SK-N-SH (cell line): ENCODE measurements at regions not wholly inside any gene's neighbourhood (a gene's known extent, or its start where the extent isn't known, plus 50 kb on each side); places are given as distances from the start of the nearest gene placed in this dataset.

Source experiments
- CTCF ChIA-PET: fragments of 300-600, 350-600 bp; formaldehyde crosslinking; extraction: SDS; loops from one replicate; lab custom pipeline; 2021; lab: Yijun Ruan, JAX
- POLR2A ChIA-PET: fragments of 350-600 bp; sonication (Branson Sonifier 250); formaldehyde crosslinking; extraction: SDS; loops from one replicate; lab custom pipeline; 2020; ENCODE audit warnings: antibody characterized with exemption, inconsistent platforms; lab: Yijun Ruan, JAX
- DNase-seq: peaks from one replicate; pipeline ENCODE4 v3.0.0; 2012
- H2AFZ ChIP-seq: fragments of 200-600 bp; sonication (generic); 2 replicates; pipeline ENCODE4 v1.8.1; 2016; ENCODE audit warnings: antibody characterized with exemption, mild to moderate bottlenecking, low read depth
- H3F3A ChIP-seq: fragments of 200-600 bp; sonication (generic); replicated peaks from 2 replicates; pipeline ENCODE3; 2016; ENCODE audit warnings: antibody characterized with exemption, mild to moderate bottlenecking; ENCODE audit not compliant: insufficient read depth
- H3K27ac ChIP-seq, 2 experiments: fragments of 200-500 bp in 1 of 2; fragments of 200-600 bp in 1 of 2; sonication (Bioruptor generic) in 1 of 2; sonication (generic), shearing (Covaris generic) in 1 of 2; 2 replicates each; pipeline versions ENCODE4 v1.5.1 to v1.6.1; 2014 to 2016; ENCODE audit warnings: low read depth in 2 of 2, inconsistent platforms in 1 of 2, low read length in 1 of 2, mild to moderate bottlenecking in 1 of 2, mixed read lengths in 1 of 2
- H3K27me3 ChIP-seq: fragments of 200-600 bp; sonication (generic), shearing (Covaris generic); 2 replicates; pipeline ENCODE4 v1.6.1; 2016; ENCODE audit warnings: mixed run types; ENCODE audit not compliant: insufficient read depth
- H3K36me3 ChIP-seq, 2 experiments: fragments of 200-500 bp in 1 of 2; fragments of 200-600 bp in 1 of 2; sonication (Bioruptor generic) in 1 of 2; sonication (generic) in 1 of 2; replicated peaks in 1 of 2; 2 replicates each; pipeline versions ENCODE3 to v1.5.1; 2014 to 2016; ENCODE audit warnings: low read length in 1 of 2, mild to moderate bottlenecking in 1 of 2; ENCODE audit not compliant: insufficient read depth in 2 of 2, control insufficient read depth in 1 of 2
- H3K4me1 ChIP-seq, 2 experiments: fragments of 200-500 bp in 1 of 2; fragments of 200-600 bp in 1 of 2; sonication (Bioruptor generic) in 1 of 2; sonication (generic), shearing (Covaris generic) in 1 of 2; 2 replicates each; pipeline versions ENCODE4 v1.5.1 to v1.6.1; 2014 to 2016; ENCODE audit warnings: low read depth in 1 of 2, low read length in 1 of 2, mixed run types in 1 of 2; ENCODE audit not compliant: insufficient read depth in 2 of 2, control insufficient read depth in 1 of 2
- H3K4me2 ChIP-seq: fragments of 200-600 bp; sonication (generic), shearing (Covaris generic); 2 replicates; pipeline ENCODE4 v1.6.1; 2017; ENCODE audit warnings: mixed run types
- H3K4me3 ChIP-seq, 2 experiments: fragments of 200-500 bp in 1 of 2; fragments of 200-600 bp in 1 of 2; sonication (Bioruptor generic) in 1 of 2; sonication (generic), shearing (Covaris generic) in 1 of 2; 2 replicates each; pipeline versions ENCODE4 v1.5.1 to v1.8.1; 2014 to 2016; ENCODE audit warnings: low read depth in 2 of 2, inconsistent platforms in 1 of 2, low read length in 1 of 2, mild to moderate bottlenecking in 1 of 2, mixed read lengths in 1 of 2, moderate library complexity in 1 of 2
- H3K79me2 ChIP-seq: fragments of 200-600 bp; sonication (generic); 2 replicates; pipeline ENCODE4 v1.8.1; 2017; ENCODE audit warnings: mild to moderate bottlenecking; ENCODE audit not compliant: insufficient read depth
- H3K9ac ChIP-seq: fragments of 200-600 bp; sonication (generic); 2 replicates; pipeline ENCODE4 v1.6.1; 2017; ENCODE audit warnings: mixed run types
- H3K9me2 ChIP-seq: fragments of 200-600 bp; sonication (generic); 2 replicates; pipeline ENCODE4 v1.6.1; 2017; ENCODE audit warnings: mixed run types
- H3K9me3 ChIP-seq: fragments of 200-600 bp; sonication (generic); 2 replicates; pipeline ENCODE4 v1.6.1; 2017; ENCODE audit warnings: mixed run types, mild to moderate bottlenecking, moderate library complexity
- H4K20me1 ChIP-seq: fragments of 200-600 bp; sonication (generic); 2 replicates; pipeline ENCODE4 v1.6.1; 2017; ENCODE audit warnings: mild to moderate bottlenecking, mixed run types; ENCODE audit not compliant: insufficient read depth
- CHD2 ChIP-seq: fragments of 150-350 bp; IDR thresholded peaks from 2 replicates; pipeline ENCODE4 v1.6.1; 2018; ENCODE audit warnings: low read length; ENCODE audit not compliant: partially characterized antibody
- EZH2phosphoT487 ChIP-seq: fragments of 200-600 bp; sonication (generic); IDR thresholded peaks from 2 replicates; pipeline ENCODE4 v1.6.1; 2017; ENCODE audit warnings: low read depth, mixed run types, mild to moderate bottlenecking, antibody characterized with exemption, moderate library complexity, borderline replicate concordance
- GABPA ChIP-seq: IDR thresholded peaks from 2 replicates; pipeline ENCODE4 v1.4.0; 2012; ENCODE audit warnings: low read depth, mild to moderate bottlenecking
- GATA2 ChIP-seq: sonication (generic); formaldehyde crosslinking; IDR thresholded peaks from 2 replicates; pipeline ENCODE4 v1.5.0; 2020; ENCODE audit warnings: mild to moderate bottlenecking, missing genetic modification reagents
- JUND ChIP-seq: IDR thresholded peaks from 2 replicates; pipeline ENCODE4 v1.4.0; 2012
- MEF2A ChIP-seq: IDR thresholded peaks from 2 replicates; pipeline ENCODE4 v1.4.0; 2012; ENCODE audit warnings: low read depth, borderline replicate concordance
- RAD21 ChIP-seq: IDR thresholded peaks from 2 replicates; pipeline ENCODE4 v1.6.1; 2012; ENCODE audit warnings: mild to moderate bottlenecking, low read length
- RCOR1 ChIP-seq: fragments of 150-350 bp; IDR thresholded peaks from 2 replicates; pipeline ENCODE4 v1.6.1; 2017; ENCODE audit warnings: antibody characterized with exemption, low read length
- RFX5 ChIP-seq: IDR thresholded peaks from 2 replicates; pipeline ENCODE4 v1.6.1; 2012; ENCODE audit warnings: mild to moderate bottlenecking, improper control_type of control experiment, low read length
- RXRA ChIP-seq: IDR thresholded peaks from 2 replicates; pipeline ENCODE4 v1.4.0; 2012; ENCODE audit warnings: low read depth, mild to moderate bottlenecking, borderline replicate concordance
- YY1 ChIP-seq: IDR thresholded peaks from 2 replicates; pipeline ENCODE4 v1.4.0; 2012; ENCODE audit warnings: low read depth, mild to moderate bottlenecking
- WGBS: methylation state at CpG from one replicate; pipeline ENCODE4 v1.1.6; 2017; ENCODE audit warnings: low lambda C conversion rate; 5-methylcytosine and 5-hydroxymethylcytosine counted together
- TF ChIP-seq, protein P1 (sequence below): IDR thresholded peaks from 2 replicates; pipeline ENCODE4 v1.4.0; 2012; ENCODE audit warnings: low read depth, borderline replicate concordance
- TF ChIP-seq, protein P2 (sequence below): fragments of 200-600 bp; sonication (generic); IDR thresholded peaks from 2 replicates; pipeline ENCODE4 v1.6.1; 2017; ENCODE audit warnings: antibody characterized with exemption, mild to moderate bottlenecking, moderate library complexity
- TF ChIP-seq, protein P3 (sequence below): IDR thresholded peaks from 2 replicates; pipeline ENCODE4 v1.4.0; 2012; ENCODE audit warnings: low read depth, borderline replicate concordance
- TF ChIP-seq, protein P4 (sequence below): IDR thresholded peaks from 2 replicates; pipeline ENCODE4; 2012

DNA sequence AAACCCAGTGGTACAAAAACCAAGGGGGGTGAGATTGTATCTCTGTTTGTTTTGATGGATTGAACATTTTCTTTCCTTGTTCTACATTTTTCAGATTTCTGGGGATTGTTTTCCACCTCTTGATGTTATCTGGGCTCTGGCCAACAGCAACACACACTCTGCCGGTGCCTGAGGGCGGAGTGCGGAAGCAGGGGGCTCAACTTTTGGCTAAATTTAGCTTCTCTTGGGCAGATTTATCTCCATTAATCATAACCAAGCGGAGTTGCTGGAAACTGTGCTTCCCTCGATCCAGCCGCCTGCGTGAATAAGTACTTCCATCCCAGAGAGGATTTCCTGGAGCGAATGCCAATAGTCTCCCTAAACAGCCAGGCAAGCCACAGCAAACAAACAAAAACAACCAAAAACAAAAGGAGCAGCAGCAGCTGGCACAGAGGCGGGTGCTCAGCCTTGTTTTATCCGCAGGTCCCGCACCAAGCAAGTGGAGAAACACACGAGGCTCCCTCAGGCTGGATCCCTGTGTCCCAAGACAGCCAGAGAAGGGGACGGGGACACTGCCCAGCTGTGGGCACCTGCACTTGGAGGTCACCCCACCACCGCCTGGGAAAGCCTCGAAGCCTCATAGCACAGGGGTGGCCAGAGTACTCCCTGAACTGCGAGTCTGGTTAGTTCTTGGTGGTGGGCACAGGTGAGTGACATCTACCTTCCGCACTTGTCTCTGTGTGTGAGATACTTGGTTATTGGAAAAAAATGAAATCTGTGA lies 143.4 kb downstream of the NDUFA10 start:
- Histone ChIP-seq H3K9me3 (peaks cover 5% of the 10 kb centered on the region; the same call in 1 of the 2 replicates), H4K20me1 (no peaks in the 10 kb centered on the region), H3K9me2 (no peaks in the 10 kb centered on the region), H3K36me3 (no peaks in the 10 kb centered on the region), H3K27ac (no peak overlapping the region), H3F3A (no peaks in the 10 kb centered on the region), H3K4me3 (no peak overlapping the region; a peak in 1 of 4 replicates), H3K4me2 (no peak overlapping the region), H3K27me3 (no peaks in the 10 kb centered on the region), H3K79me2 (no peaks in the 10 kb centered on the region), H3K4me1 (peaks cover 0 to 23% of the 10 kb centered on the region in 2 experiments; a peak in 2 of 4 replicates), H2AFZ (no peak overlapping the region), H3K9ac (no peak overlapping the region)
- DNase-seq = peak; percentile 58
- TF ChIP-seq RCOR1 (peak; percentile 35; the same call in 1 of the 2 replicates), GABPA (no peak)
- ChIA-PET POLR2A (no interaction called here), CTCF (interaction anchor here (0.7 to 1.5 kb wide), 6 partner anchors 8 to 606 kb away, joined by 3 to 8 read pairs (median 4); no protein-coding TSS in a partner anchor)
- 30% methylated on average over 17 of the region's 17 CpGs for WGBS

DNA sequence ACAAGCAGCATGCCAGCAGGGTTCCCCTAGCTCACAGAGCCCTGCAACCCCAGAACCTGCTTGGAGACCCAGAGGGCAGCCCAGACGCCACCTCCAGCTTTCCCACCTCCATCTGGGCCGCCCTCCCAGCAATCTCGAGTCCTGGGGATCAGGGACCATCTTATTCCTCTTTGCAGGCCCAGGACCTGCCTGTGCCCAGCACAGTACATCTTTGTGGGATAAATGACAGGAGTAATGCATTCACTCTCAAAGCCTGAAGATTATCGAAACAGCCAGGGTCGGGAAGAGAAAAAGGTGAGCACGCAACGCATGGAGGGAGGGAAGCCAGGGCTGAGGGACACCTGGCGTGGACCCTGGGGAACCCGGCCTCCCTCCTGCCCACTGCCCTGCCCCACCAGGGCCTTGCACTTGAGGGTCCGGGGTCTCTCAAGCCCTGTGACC lies 144.1 kb downstream of the NDUFA10 start:
- 46% methylated on average over 10 of the region's 10 CpGs for whole genome bisulfite sequencing
- TF ChIP-seq YY1 = no peak
- TF ChIP-seq, protein P1, sequence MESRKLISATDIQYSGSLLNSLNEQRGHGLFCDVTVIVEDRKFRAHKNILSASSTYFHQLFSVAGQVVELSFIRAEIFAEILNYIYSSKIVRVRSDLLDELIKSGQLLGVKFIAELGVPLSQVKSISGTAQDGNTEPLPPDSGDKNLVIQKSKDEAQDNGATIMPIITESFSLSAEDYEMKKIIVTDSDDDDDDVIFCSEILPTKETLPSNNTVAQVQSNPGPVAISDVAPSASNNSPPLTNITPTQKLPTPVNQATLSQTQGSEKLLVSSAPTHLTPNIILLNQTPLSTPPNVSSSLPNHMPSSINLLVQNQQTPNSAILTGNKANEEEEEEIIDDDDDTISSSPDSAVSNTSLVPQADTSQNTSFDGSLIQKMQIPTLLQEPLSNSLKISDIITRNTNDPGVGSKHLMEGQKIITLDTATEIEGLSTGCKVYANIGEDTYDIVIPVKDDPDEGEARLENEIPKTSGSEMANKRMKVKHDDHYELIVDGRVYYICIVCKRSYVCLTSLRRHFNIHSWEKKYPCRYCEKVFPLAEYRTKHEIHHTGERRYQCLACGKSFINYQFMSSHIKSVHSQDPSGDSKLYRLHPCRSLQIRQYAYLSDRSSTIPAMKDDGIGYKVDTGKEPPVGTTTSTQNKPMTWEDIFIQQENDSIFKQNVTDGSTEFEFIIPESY = no peak
- TF ChIP-seq, protein P2, sequence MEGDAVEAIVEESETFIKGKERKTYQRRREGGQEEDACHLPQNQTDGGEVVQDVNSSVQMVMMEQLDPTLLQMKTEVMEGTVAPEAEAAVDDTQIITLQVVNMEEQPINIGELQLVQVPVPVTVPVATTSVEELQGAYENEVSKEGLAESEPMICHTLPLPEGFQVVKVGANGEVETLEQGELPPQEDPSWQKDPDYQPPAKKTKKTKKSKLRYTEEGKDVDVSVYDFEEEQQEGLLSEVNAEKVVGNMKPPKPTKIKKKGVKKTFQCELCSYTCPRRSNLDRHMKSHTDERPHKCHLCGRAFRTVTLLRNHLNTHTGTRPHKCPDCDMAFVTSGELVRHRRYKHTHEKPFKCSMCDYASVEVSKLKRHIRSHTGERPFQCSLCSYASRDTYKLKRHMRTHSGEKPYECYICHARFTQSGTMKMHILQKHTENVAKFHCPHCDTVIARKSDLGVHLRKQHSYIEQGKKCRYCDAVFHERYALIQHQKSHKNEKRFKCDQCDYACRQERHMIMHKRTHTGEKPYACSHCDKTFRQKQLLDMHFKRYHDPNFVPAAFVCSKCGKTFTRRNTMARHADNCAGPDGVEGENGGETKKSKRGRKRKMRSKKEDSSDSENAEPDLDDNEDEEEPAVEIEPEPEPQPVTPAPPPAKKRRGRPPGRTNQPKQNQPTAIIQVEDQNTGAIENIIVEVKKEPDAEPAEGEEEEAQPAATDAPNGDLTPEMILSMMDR = no peak
- no peak for TF ChIP-seq RXRA
- TF ChIP-seq RAD21 = no peak
- no peak for TF ChIP-seq CHD2
- TF ChIP-seq JUND = no peak
- TF ChIP-seq RCOR1 = no peak
- TF ChIP-seq GATA2 = no peak
- TF ChIP-seq MEF2A = no peak
- TF ChIP-seq, protein P3, sequence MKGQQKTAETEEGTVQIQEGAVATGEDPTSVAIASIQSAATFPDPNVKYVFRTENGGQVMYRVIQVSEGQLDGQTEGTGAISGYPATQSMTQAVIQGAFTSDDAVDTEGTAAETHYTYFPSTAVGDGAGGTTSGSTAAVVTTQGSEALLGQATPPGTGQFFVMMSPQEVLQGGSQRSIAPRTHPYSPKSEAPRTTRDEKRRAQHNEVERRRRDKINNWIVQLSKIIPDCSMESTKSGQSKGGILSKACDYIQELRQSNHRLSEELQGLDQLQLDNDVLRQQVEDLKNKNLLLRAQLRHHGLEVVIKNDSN = no peak
- TF ChIP-seq, protein P4, sequence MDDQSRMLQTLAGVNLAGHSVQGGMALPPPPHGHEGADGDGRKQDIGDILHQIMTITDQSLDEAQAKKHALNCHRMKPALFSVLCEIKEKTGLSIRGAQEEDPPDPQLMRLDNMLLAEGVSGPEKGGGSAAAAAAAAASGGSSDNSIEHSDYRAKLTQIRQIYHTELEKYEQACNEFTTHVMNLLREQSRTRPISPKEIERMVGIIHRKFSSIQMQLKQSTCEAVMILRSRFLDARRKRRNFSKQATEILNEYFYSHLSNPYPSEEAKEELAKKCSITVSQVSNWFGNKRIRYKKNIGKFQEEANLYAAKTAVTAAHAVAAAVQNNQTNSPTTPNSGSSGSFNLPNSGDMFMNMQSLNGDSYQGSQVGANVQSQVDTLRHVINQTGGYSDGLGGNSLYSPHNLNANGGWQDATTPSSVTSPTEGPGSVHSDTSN = no peak
- TF ChIP-seq EZH2phosphoT487 = no peak
- no peak for TF ChIP-seq RFX5
- no peak overlapping the region for H3K9ac ChIP-seq
- no peak overlapping the region for H2AFZ ChIP-seq
- no peak overlapping the region for H3K4me2 ChIP-seq
- ChIA-PET CTCF (interaction anchor here (0.8 to 1.5 kb wide), 4 partner anchors 7 to 605 kb away, joined by 3 to 4 read pairs (median 3); no protein-coding TSS in a partner anchor), POLR2A (no interaction called here)
- H3K9me3 ChIP-seq = peaks cover 5% of the 10 kb centered on the region; the same call in 1 of the 2 replicates
- peak overlapping the region in 1 of 2 experiments; percentile 5; a peak in 1 of 4 replicates for H3K27ac ChIP-seq
- no peak for DNase-seq
- H3K27me3 ChIP-seq = no peaks in the 10 kb centered on the region
- H3K36me3 ChIP-seq = no peaks in the 10 kb centered on the region
- no peaks in the 10 kb centered on the region for H3K9me2 ChIP-seq
- H3K4me1 ChIP-seq = peaks cover 0 to 23% of the 10 kb centered on the region in 2 experiments; a peak in 2 of 4 replicates
- H3F3A ChIP-seq = no peaks in the 10 kb centered on the region
- H4K20me1 ChIP-seq = no peaks in the 10 kb centered on the region
- H3K79me2 ChIP-seq = no peaks in the 10 kb centered on the region
- H3K4me3 ChIP-seq = no peak overlapping the region
